ENCODE measurements at regions not wholly inside any gene's neighbourhood (a gene's known extent, or its start where the extent isn't known, plus 50 kb on each side); places are given as distances from the start of the nearest gene placed in this dataset.

DNA sequence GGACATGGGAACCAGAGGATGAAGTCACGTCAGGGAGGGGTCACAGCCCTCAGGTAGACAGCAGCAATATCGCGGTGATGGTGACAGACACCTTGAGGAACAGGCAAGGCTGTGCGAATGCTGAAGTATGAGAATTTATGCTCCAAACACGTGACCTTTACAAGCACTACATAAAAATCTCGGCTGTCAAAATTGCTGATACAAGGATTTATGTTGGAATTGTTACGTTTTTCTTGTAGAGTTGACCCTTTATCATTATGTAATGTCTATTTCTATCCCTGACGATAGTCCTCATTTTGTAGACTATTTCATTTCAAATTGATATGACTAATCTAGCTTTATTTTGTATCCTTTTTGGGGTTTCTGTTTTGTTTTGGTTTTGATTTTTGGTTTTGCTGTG lies 311.1 kb downstream of the C6orf118 start:
- no peak for TF ChIP-seq CTCF (IDR thresholded peaks at IDR 0.05; ENCODE audit: low read length)
- TF ChIP-seq EZH2phosphoT487 (IDR thresholded peaks at IDR 0.05; ENCODE audit: low read length) = no peak
- no peak for TF ChIP-seq EZH2 (optimal IDR thresholded peaks at IDR 0.05; ENCODE audit: low read depth, low read length)

Data from MM.1S (cell line).